ENCODE measurements at regions not wholly inside any gene's neighbourhood (a gene's known extent, or its start where the extent isn't known, plus 50 kb on each side); places are given as distances from the start of the nearest gene placed in this dataset.

- no peaks in the 10 kb centered on the region for H3K9me3 ChIP-seq (ENCODE audit: low read depth, low read length)
- no peaks in the 10 kb centered on the region for H3K4me1 ChIP-seq (ENCODE audit: insufficient read depth, low read length)
- no peak overlapping the region for H3K4me3 ChIP-seq (ENCODE audit: low read length)
- no peaks in the 10 kb centered on the region for H3K27me3 ChIP-seq (ENCODE audit: insufficient read depth, low read length)
Observed at GRCh38 chr1:82879701-82880305, 1079.1 kb downstream of the ADGRL2 start.

- H3K27me3 ChIP-seq (ENCODE audit: insufficient read depth, low read length), result no peaks in the 10 kb centered on the region
- no peak overlapping the region for H3K4me3 ChIP-seq (ENCODE audit: low read length)
- no peaks in the 10 kb centered on the region for H3K4me1 ChIP-seq (ENCODE audit: insufficient read depth, low read length)
- H3K9me3 ChIP-seq (ENCODE audit: low read depth, low read length), result peaks cover 5% of the 10 kb centered on the region
Observed at GRCh38 chr1:82875170-82875569, 1074.4 kb downstream of the ADGRL2 start.

GRCh38 chr1:82874041-82874440 lies 1073.3 kb downstream of the ADGRL2 start:
- Histone ChIP-seq H3K9me3 (ENCODE audit: low read depth, low read length) (peaks cover 5% of the 10 kb centered on the region), H3K4me3 (ENCODE audit: low read length) (no peak overlapping the region), H3K4me1 (ENCODE audit: insufficient read depth, low read length) (no peaks in the 10 kb centered on the region), H3K27me3 (ENCODE audit: insufficient read depth, low read length) (no peaks in the 10 kb centered on the region)

- Histone ChIP-seq H3K4me1 (ENCODE audit: insufficient read depth, low read length) (no peaks in the 10 kb centered on the region), H3K27me3 (ENCODE audit: insufficient read depth, low read length) (no peaks in the 10 kb centered on the region), H3K4me3 (ENCODE audit: low read length) (no peak overlapping the region), H3K9me3 (ENCODE audit: low read depth, low read length) (peaks cover 5% of the 10 kb centered on the region)
Observed at GRCh38 chr1:82870332-82870731, 1069.6 kb downstream of the ADGRL2 start.

GRCh38 chr1:82867781-82868180 lies 1067.0 kb downstream of the ADGRL2 start:
- Histone ChIP-seq H3K4me1 (ENCODE audit: insufficient read depth, low read length) (no peaks in the 10 kb centered on the region), H3K4me3 (ENCODE audit: low read length) (no peak overlapping the region), H3K27me3 (ENCODE audit: insufficient read depth, low read length) (no peaks in the 10 kb centered on the region), H3K9me3 (ENCODE audit: low read depth, low read length) (peaks cover 5% of the 10 kb centered on the region)

GRCh38 chr1:82861749-82862148 lies 1061.0 kb downstream of the ADGRL2 start:
- no peaks in the 10 kb centered on the region for H3K27me3 ChIP-seq (ENCODE audit: insufficient read depth, low read length)
- H3K4me1 ChIP-seq (ENCODE audit: insufficient read depth, low read length), result no peaks in the 10 kb centered on the region
- H3K9me3 ChIP-seq (ENCODE audit: low read depth, low read length), result no peaks in the 10 kb centered on the region
- H3K4me3 ChIP-seq (ENCODE audit: low read length), result no peak overlapping the region

- no peaks in the 10 kb centered on the region for H3K9me3 ChIP-seq (ENCODE audit: low read depth, low read length)
Observed at GRCh38 chr1:82858031-82858430, 1057.3 kb downstream of the ADGRL2 start.

GRCh38 chr1:82849460-82849859 lies 1048.7 kb downstream of the ADGRL2 start:
- Histone ChIP-seq H3K9me3 (ENCODE audit: low read depth, low read length) (no peaks in the 10 kb centered on the region), H3K27me3 (ENCODE audit: insufficient read depth, low read length) (no peaks in the 10 kb centered on the region), H3K4me1 (ENCODE audit: insufficient read depth, low read length) (no peaks in the 10 kb centered on the region), H3K4me3 (ENCODE audit: low read length) (no peak overlapping the region)

More at GRCh38 chr1:82858031-82858430, 1057.3 kb downstream of the ADGRL2 start:
- no peaks in the 10 kb centered on the region for H3K27me3 ChIP-seq (ENCODE audit: insufficient read depth, low read length)
- no peaks in the 10 kb centered on the region for H3K4me1 ChIP-seq (ENCODE audit: insufficient read depth, low read length)
- no peak overlapping the region for H3K4me3 ChIP-seq (ENCODE audit: low read length)

- Histone ChIP-seq H3K4me1 (ENCODE audit: insufficient read depth, low read length) (no peaks in the 10 kb centered on the region), H3K4me3 (ENCODE audit: low read length) (no peak overlapping the region), H3K27me3 (ENCODE audit: insufficient read depth, low read length) (no peaks in the 10 kb centered on the region), H3K9me3 (ENCODE audit: low read depth, low read length) (no peaks in the 10 kb centered on the region)
Observed at GRCh38 chr1:82848043-82848442, 1047.3 kb downstream of the ADGRL2 start.

- Histone ChIP-seq H3K4me3 (ENCODE audit: low read length) (no peak overlapping the region), H3K4me1 (ENCODE audit: insufficient read depth, low read length) (no peaks in the 10 kb centered on the region), H3K27me3 (ENCODE audit: insufficient read depth, low read length) (no peaks in the 10 kb centered on the region), H3K9me3 (ENCODE audit: low read depth, low read length) (no peaks in the 10 kb centered on the region)
Observed at GRCh38 chr1:82845866-82846265, 1045.1 kb downstream of the ADGRL2 start.

- Histone ChIP-seq H3K4me1 (ENCODE audit: insufficient read depth, low read length) (no peaks in the 10 kb centered on the region), H3K4me3 (ENCODE audit: low read length) (no peak overlapping the region), H3K27me3 (ENCODE audit: insufficient read depth, low read length) (no peaks in the 10 kb centered on the region), H3K9me3 (ENCODE audit: low read depth, low read length) (no peaks in the 10 kb centered on the region)
Observed at GRCh38 chr1:82844911-82845827, 1044.4 kb downstream of the ADGRL2 start.

- H3K27me3 ChIP-seq (ENCODE audit: insufficient read depth, low read length), result no peaks in the 10 kb centered on the region
- H3K4me3 ChIP-seq (ENCODE audit: low read length), result no peak overlapping the region
- H3K9me3 ChIP-seq (ENCODE audit: low read depth, low read length), result no peaks in the 10 kb centered on the region
- no peaks in the 10 kb centered on the region for H3K4me1 ChIP-seq (ENCODE audit: insufficient read depth, low read length)
Observed at GRCh38 chr1:82844447-82844846, 1043.7 kb downstream of the ADGRL2 start.

GRCh38 chr1:82843876-82844275 lies 1043.1 kb downstream of the ADGRL2 start:
- H3K9me3 ChIP-seq (ENCODE audit: low read depth, low read length), result no peaks in the 10 kb centered on the region
- no peaks in the 10 kb centered on the region for H3K27me3 ChIP-seq (ENCODE audit: insufficient read depth, low read length)
- H3K4me3 ChIP-seq (ENCODE audit: low read length), result no peak overlapping the region
- no peaks in the 10 kb centered on the region for H3K4me1 ChIP-seq (ENCODE audit: insufficient read depth, low read length)

GRCh38 chr1:82840192-82840591 lies 1039.5 kb downstream of the ADGRL2 start:
- Histone ChIP-seq H3K4me1 (ENCODE audit: insufficient read depth, low read length) (no peaks in the 10 kb centered on the region), H3K4me3 (ENCODE audit: low read length) (no peak overlapping the region), H3K9me3 (ENCODE audit: low read depth, low read length) (no peaks in the 10 kb centered on the region), H3K27me3 (ENCODE audit: insufficient read depth, low read length) (no peaks in the 10 kb centered on the region)

- H3K9me3 ChIP-seq (ENCODE audit: low read depth, low read length), result no peaks in the 10 kb centered on the region
- H3K4me1 ChIP-seq (ENCODE audit: insufficient read depth, low read length), result no peaks in the 10 kb centered on the region
- H3K27me3 ChIP-seq (ENCODE audit: insufficient read depth, low read length), result no peaks in the 10 kb centered on the region
- no peak overlapping the region for H3K4me3 ChIP-seq (ENCODE audit: low read length)
Observed at GRCh38 chr1:82837766-82838465, 1037.2 kb downstream of the ADGRL2 start.
